ENCODE measurements at regions not wholly inside any gene's neighbourhood (a gene's known extent, or its start where the extent isn't known, plus 50 kb on each side); places are given as distances from the start of the nearest gene placed in this dataset.

DNA sequence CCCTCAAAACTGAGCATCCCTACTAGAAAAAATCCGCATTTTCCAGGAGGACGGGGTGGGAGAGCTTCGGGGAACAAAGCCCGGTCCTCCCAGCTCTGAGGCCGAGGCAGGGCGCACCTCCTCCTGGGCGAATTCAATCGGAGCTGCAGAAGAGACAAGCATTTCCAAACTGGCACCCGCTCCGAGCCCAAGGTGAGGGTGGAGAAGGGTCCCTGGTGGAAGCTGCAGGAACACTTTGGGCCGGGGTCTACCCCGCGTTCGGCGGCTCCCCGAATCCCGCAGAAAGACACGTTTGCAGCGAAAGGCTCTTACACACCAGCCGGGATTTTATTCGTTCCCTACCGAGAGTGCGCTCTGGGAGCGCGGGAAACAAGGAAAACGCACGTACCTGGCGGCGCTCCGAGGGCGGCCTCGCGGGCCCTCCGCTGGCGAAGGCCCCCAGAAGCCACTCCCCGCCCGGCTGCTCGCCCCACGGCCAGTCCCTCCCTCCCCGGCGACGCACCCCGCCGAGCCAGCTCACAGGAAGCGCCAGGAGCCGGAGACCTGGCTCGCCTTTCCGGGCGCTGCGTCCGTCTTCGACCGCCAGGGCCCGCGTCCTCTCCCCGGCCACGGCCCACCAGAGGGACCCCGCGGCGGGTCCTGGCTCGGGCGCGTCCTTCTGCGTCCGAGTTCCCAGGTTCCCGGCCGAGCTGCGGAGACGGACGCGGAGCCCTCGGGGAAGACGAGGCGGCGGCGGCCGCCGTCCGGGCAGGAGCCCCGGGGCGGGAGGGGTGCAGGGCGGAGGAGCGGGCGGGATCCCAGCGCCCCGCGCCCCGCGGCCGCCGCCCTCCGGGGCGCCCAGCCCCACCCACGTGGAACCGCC, 49.8 kb upstream of the BAHCC1 start:
- TF ChIP-seq, protein P1, sequence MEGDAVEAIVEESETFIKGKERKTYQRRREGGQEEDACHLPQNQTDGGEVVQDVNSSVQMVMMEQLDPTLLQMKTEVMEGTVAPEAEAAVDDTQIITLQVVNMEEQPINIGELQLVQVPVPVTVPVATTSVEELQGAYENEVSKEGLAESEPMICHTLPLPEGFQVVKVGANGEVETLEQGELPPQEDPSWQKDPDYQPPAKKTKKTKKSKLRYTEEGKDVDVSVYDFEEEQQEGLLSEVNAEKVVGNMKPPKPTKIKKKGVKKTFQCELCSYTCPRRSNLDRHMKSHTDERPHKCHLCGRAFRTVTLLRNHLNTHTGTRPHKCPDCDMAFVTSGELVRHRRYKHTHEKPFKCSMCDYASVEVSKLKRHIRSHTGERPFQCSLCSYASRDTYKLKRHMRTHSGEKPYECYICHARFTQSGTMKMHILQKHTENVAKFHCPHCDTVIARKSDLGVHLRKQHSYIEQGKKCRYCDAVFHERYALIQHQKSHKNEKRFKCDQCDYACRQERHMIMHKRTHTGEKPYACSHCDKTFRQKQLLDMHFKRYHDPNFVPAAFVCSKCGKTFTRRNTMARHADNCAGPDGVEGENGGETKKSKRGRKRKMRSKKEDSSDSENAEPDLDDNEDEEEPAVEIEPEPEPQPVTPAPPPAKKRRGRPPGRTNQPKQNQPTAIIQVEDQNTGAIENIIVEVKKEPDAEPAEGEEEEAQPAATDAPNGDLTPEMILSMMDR (conservative IDR thresholded peaks at IDR 0.05; ENCODE audit: low read depth) = no peak
- DNase-seq (ENCODE audit: low spot score) = peak; percentile 78
- ChIA-PET CTCF (interaction anchor here (0.6 kb wide), 1 partner anchor 57 kb away, joined by 3 read pairs; no protein-coding TSS in a partner anchor), POLR2A (ENCODE audit: low non-redundant PET) (interaction anchor here (0.8 to 1.0 kb wide), 2 partner anchors 52 to 53 kb away, joined by 3 to 7 read pairs; no protein-coding TSS in a partner anchor)
- peak overlapping the region; percentile 99 for H3K27ac ChIP-seq
